ENCODE measurements at regions not wholly inside any gene's neighbourhood (a gene's known extent, or its start where the extent isn't known, plus 50 kb on each side); places are given as distances from the start of the nearest gene placed in this dataset.

- no peak overlapping the region for H3K27ac ChIP-seq
- TF ChIP-seq CTCF (conservative IDR thresholded peaks at IDR 0.05): no peak
Observed at GRCh38 chrX:20884565-20884964, 489.7 kb upstream of the CNKSR2 start.

- no peak for TF ChIP-seq CTCF (conservative IDR thresholded peaks at IDR 0.05)
- H3K27ac ChIP-seq: no peak overlapping the region
Observed at GRCh38 chrX:20863649-20864048, 510.6 kb upstream of the CNKSR2 start.

GRCh38 chrX:20861113-20861512 is 513.1 kb upstream of the CNKSR2 start:
- H3K27ac ChIP-seq: no peak overlapping the region
- TF ChIP-seq CTCF (conservative IDR thresholded peaks at IDR 0.05): no peak

GRCh38 chrX:20857746-20858145 is 516.5 kb upstream of the CNKSR2 start:
- TF ChIP-seq CTCF (conservative IDR thresholded peaks at IDR 0.05): no peak
- no peak overlapping the region for H3K27ac ChIP-seq

GRCh38 chrX:20838477-20838876 is 535.7 kb upstream of the CNKSR2 start:
- TF ChIP-seq CTCF (conservative IDR thresholded peaks at IDR 0.05): no peak
- H3K27ac ChIP-seq: no peak overlapping the region

- TF ChIP-seq CTCF (conservative IDR thresholded peaks at IDR 0.05): no peak
- no peak overlapping the region for H3K27ac ChIP-seq
Observed at GRCh38 chrX:20829665-20830491, 544.3 kb upstream of the CNKSR2 start.

- TF ChIP-seq CTCF (conservative IDR thresholded peaks at IDR 0.05): no peak
- no peak overlapping the region for H3K27ac ChIP-seq
Observed at GRCh38 chrX:20825984-20826383, 548.2 kb upstream of the CNKSR2 start.

Measured in VCaP (cell line).